DOHH2 (cell line): ENCODE measurements at regions not wholly inside any gene's neighbourhood (a gene's known extent, or its start where the extent isn't known, plus 50 kb on each side); places are given as distances from the start of the nearest gene placed in this dataset.

Experiments used
- EZH2phosphoT487 ChIP-seq: fragments of 200-600 bp; sonication (generic); IDR thresholded peaks from 2 replicates; pipeline ENCODE4 v1.6.1; 2017; ENCODE audit warnings: borderline replicate concordance, mild to moderate bottlenecking, antibody characterized with exemption, low read length, moderate library complexity, mixed read lengths
- TF ChIP-seq, protein P1 (sequence below): fragments of 200-600 bp; sonication (generic); IDR thresholded peaks from one replicate; pipeline ENCODE4 v1.5.1; 2014; ENCODE audit warnings: antibody characterized with exemption, mild to moderate bottlenecking, low read depth, low read length; ENCODE audit not compliant: poor library complexity, severe bottlenecking

DNA sequence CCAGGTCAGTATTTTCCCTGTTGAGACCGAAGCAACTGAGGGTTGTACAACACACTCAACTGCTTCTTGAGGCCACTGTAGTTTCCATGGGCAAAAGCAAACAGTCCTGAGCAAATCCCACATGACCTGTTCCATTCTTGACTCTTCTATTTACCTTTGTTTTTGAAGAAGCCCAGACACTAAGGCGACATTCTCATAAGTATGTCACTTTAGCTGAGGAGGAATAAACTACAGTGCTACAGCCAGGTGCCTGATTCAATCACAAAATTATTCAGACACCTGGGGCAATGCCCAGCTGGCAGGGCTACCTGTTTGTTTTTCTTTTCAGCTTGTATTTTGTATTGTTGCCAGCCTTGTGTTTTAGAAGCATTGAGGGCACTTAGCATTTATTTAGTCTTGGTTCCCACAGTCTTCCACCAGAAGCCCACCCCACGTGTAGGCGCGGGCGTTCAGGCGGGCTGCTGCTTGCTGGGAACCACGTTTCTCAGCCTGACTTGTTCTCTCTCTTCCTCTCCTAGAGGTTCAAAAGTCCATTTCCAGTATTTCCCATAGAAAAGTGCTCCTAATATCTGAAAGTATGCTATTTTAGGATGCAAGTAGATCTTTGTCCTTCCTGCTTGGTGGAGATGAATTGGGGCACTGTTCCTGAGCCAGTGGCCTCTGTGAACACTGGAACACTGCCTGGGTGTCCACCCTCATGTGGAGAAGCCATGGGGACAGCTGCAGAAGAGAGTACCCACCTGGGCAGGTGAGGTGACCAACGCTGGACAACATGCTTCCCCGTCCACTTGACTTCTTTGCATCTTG is 99.0 kb upstream of the COPS8 start:
- TF ChIP-seq, protein P1, sequence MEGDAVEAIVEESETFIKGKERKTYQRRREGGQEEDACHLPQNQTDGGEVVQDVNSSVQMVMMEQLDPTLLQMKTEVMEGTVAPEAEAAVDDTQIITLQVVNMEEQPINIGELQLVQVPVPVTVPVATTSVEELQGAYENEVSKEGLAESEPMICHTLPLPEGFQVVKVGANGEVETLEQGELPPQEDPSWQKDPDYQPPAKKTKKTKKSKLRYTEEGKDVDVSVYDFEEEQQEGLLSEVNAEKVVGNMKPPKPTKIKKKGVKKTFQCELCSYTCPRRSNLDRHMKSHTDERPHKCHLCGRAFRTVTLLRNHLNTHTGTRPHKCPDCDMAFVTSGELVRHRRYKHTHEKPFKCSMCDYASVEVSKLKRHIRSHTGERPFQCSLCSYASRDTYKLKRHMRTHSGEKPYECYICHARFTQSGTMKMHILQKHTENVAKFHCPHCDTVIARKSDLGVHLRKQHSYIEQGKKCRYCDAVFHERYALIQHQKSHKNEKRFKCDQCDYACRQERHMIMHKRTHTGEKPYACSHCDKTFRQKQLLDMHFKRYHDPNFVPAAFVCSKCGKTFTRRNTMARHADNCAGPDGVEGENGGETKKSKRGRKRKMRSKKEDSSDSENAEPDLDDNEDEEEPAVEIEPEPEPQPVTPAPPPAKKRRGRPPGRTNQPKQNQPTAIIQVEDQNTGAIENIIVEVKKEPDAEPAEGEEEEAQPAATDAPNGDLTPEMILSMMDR = no peak
- TF ChIP-seq EZH2phosphoT487 = no peak
